ENCODE measurements at regions not wholly inside any gene's neighbourhood (a gene's known extent, or its start where the extent isn't known, plus 50 kb on each side); places are given as distances from the start of the nearest gene placed in this dataset.

DNA sequence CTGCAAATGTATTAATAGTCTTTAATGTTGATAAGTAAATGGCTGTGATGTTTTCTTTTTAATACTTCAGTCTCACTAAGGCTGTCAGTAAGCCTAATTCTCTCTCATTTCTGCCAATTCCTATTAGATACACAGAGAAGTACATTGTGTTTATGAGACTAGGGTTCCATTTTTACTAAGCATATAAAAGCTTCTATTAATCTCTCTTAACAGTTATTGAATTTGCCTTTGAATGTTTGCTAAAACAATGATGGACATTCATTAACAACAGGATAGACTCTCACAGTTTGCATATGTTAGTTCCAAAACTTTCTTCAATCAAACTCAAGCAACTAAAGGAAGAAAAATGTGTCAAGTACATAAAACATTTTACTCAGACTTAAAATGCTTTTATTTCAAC lies 659.3 kb downstream of the TLE1 start:
- Histone ChIP-seq H3K27ac (ENCODE audit: insufficient read depth, low read depth, low read length) (no peak overlapping the region), H3K9me3 (replicated peaks; ENCODE audit: control insufficient read depth, insufficient read depth, low read length) (no peaks in the 10 kb centered on the region), H2AFZ (ENCODE audit: low read depth, low read length) (no peak overlapping the region), H3K4me3 (replicated peaks in 1 of 3; ENCODE audit: insufficient read depth in 1 of 3, low read depth in 1 of 3, low read length in 3 of 3) (no peak overlapping the region), H3K36me3 (ENCODE audit: control insufficient read depth in 2 of 2, extremely low read depth in 1 of 2, insufficient read depth in 2 of 2, low read length in 2 of 2) (no peaks in the 10 kb centered on the region), H3K4me2 (ENCODE audit: insufficient read depth, low read length) (no peak overlapping the region), H3K9ac (replicated peaks; ENCODE audit: extremely low read depth, insufficient read depth, low read length) (no peak overlapping the region), H3K9me1 (replicated peaks; ENCODE audit: control insufficient read depth, extremely low read depth, insufficient read depth, low read length) (no peaks in the 10 kb centered on the region), H3K27me3 (ENCODE audit: control insufficient read depth in 2 of 2, insufficient read depth in 2 of 2, low read length in 2 of 2) (no peaks in the 10 kb centered on the region), H4K20me1 (replicated peaks; ENCODE audit: control insufficient read depth, extremely low read depth, insufficient read depth, low read length) (no peaks in the 10 kb centered on the region), H3K79me2 (ENCODE audit: control insufficient read depth, insufficient read depth, low read length) (no peaks in the 10 kb centered on the region), H3K4me1 (ENCODE audit: control insufficient read depth, extremely low read depth, insufficient read depth, low read length) (peaks cover 6% of the 10 kb centered on the region)
- TF ChIP-seq, protein P1, sequence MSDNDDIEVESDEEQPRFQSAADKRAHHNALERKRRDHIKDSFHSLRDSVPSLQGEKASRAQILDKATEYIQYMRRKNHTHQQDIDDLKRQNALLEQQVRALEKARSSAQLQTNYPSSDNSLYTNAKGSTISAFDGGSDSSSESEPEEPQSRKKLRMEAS (IDR thresholded peaks at IDR 0.05; ENCODE audit: insufficient read depth, insufficient read length), result no peak
- TF ChIP-seq MYC (IDR thresholded peaks at IDR 0.05; ENCODE audit: low read depth, low read length), result no peak
- TF ChIP-seq POLR2AphosphoS5 (IDR thresholded peaks at IDR 0.05; ENCODE audit: insufficient read depth, low read depth, low read length), result no peak
- TF ChIP-seq JUN (IDR thresholded peaks at IDR 0.05; ENCODE audit: borderline replicate concordance, insufficient read depth, insufficient read length, low read depth), result no peak
- TF ChIP-seq FOS (IDR thresholded peaks at IDR 0.05; ENCODE audit: borderline replicate concordance, insufficient read depth, low read length), result no peak
- no peak for TF ChIP-seq GATA2 (IDR thresholded peaks at IDR 0.05; ENCODE audit: insufficient read depth, insufficient read length, low read depth, low read length)
- TF ChIP-seq EZH2 (IDR thresholded peaks at IDR 0.05; ENCODE audit: borderline replicate concordance, low read depth, low read length, severe bottlenecking), result no peak
- intact Hi-C loops (cut with micrococcal nuclease), result no loop called here
- FAIRE-seq, result no peak
- no peak for DNase-seq (ENCODE audit: low read depth, low spot score)
- ChIA-PET CTCF (no interaction called here), POLR2A (no interaction called here)
- no TSS peak for BruUV-seq (replicated peaks)
- dilution Hi-C loops (cut with MboI; ENCODE audit: extremely low pct_ligation_motif_present, low sequenced_read_pairs), result no loop called here

DNA sequence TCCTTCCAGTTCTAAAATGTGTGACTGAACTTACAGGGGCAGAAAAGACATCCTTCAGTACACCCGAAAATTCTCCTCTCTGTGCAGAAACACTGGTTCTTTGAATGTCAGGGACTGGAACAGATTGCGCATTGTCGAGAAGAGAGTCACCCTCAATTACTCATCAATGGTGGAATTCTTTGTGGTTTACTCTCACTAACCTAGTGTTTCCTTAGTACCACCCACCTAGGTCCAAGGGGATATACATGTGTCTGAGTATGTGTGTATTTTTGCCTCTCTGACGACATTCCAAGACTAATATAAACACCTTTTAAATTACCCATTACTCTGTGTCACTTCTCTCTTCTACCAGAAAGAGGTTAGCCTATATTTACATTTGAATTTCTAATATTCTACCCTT lies 660.8 kb downstream of the TLE1 start:
- CTCF ChIA-PET, result no interaction called here
- no peaks in the 10 kb centered on the region for H3K27me3 ChIP-seq (ENCODE audit: control insufficient read depth in 2 of 2, insufficient read depth in 2 of 2, low read length in 2 of 2)
- no peaks in the 10 kb centered on the region for H3K9me3 ChIP-seq (replicated peaks; ENCODE audit: control insufficient read depth, insufficient read depth, low read length)
- intact Hi-C loops (cut with micrococcal nuclease), result loop anchor here (1.0 to 5.0 kb wide), 3 partner anchors 34 to 819 kb away; partner anchors contain the start of gene TLE1
- no peaks in the 10 kb centered on the region for H4K20me1 ChIP-seq (replicated peaks; ENCODE audit: control insufficient read depth, extremely low read depth, insufficient read depth, low read length)
- H3K27ac ChIP-seq (ENCODE audit: insufficient read depth, low read depth, low read length), result peak overlapping the region; percentile 42
- no peak overlapping the region for H2AFZ ChIP-seq (ENCODE audit: low read depth, low read length)
- no peaks in the 10 kb centered on the region for H3K36me3 ChIP-seq (ENCODE audit: control insufficient read depth in 2 of 2, extremely low read depth in 1 of 2, insufficient read depth in 2 of 2, low read length in 2 of 2)
- BruUV-seq (replicated peaks), result no TSS peak
- peaks cover 6% of the 10 kb centered on the region for H3K4me1 ChIP-seq (ENCODE audit: control insufficient read depth, extremely low read depth, insufficient read depth, low read length)
- POLR2A ChIA-PET, result no interaction called here
- FAIRE-seq (peak; percentile 84), DNase-seq (ENCODE audit: low read depth, low spot score) (peak; percentile 61)
- no peak overlapping the region for H3K4me3 ChIP-seq (replicated peaks in 1 of 3; ENCODE audit: insufficient read depth in 1 of 3, low read depth in 1 of 3, low read length in 3 of 3)
- dilution Hi-C loops (cut with MboI; ENCODE audit: extremely low pct_ligation_motif_present, low sequenced_read_pairs), result no loop called here
- no peaks in the 10 kb centered on the region for H3K79me2 ChIP-seq (ENCODE audit: control insufficient read depth, insufficient read depth, low read length)
- peak overlapping the region; percentile 52 for H3K4me2 ChIP-seq (ENCODE audit: insufficient read depth, low read length)
- H3K9ac ChIP-seq (replicated peaks; ENCODE audit: extremely low read depth, insufficient read depth, low read length), result no peak overlapping the region
- TF ChIP-seq, protein P1 (IDR thresholded peaks at IDR 0.05; ENCODE audit: insufficient read depth, insufficient read length), result no peak
- TF ChIP-seq MYC (IDR thresholded peaks at IDR 0.05; ENCODE audit: low read depth, low read length) (no peak), GATA2 (IDR thresholded peaks at IDR 0.05; ENCODE audit: insufficient read depth, insufficient read length, low read depth, low read length) (no peak), JUN (IDR thresholded peaks at IDR 0.05; ENCODE audit: borderline replicate concordance, insufficient read depth, insufficient read length, low read depth) (peak; percentile 67), POLR2A (IDR thresholded peaks at IDR 0.05; ENCODE audit: low read depth, low read length) (no peak), EZH2 (IDR thresholded peaks at IDR 0.05; ENCODE audit: borderline replicate concordance, low read depth, low read length, severe bottlenecking) (no peak), FOS (IDR thresholded peaks at IDR 0.05; ENCODE audit: borderline replicate concordance, insufficient read depth, low read length) (peak; percentile 80), POLR2AphosphoS5 (IDR thresholded peaks at IDR 0.05; ENCODE audit: insufficient read depth, low read depth, low read length) (peak; percentile 52)
- TF ChIP-seq, protein P2, sequence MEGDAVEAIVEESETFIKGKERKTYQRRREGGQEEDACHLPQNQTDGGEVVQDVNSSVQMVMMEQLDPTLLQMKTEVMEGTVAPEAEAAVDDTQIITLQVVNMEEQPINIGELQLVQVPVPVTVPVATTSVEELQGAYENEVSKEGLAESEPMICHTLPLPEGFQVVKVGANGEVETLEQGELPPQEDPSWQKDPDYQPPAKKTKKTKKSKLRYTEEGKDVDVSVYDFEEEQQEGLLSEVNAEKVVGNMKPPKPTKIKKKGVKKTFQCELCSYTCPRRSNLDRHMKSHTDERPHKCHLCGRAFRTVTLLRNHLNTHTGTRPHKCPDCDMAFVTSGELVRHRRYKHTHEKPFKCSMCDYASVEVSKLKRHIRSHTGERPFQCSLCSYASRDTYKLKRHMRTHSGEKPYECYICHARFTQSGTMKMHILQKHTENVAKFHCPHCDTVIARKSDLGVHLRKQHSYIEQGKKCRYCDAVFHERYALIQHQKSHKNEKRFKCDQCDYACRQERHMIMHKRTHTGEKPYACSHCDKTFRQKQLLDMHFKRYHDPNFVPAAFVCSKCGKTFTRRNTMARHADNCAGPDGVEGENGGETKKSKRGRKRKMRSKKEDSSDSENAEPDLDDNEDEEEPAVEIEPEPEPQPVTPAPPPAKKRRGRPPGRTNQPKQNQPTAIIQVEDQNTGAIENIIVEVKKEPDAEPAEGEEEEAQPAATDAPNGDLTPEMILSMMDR (IDR thresholded peaks at IDR 0.05; ENCODE audit: extremely low read depth in 1 of 2, insufficient read depth in 1 of 2, low read depth in 1 of 2, low read length in 2 of 2), result no peak
- no peaks in the 10 kb centered on the region for H3K9me1 ChIP-seq (replicated peaks; ENCODE audit: control insufficient read depth, extremely low read depth, insufficient read depth, low read length)
